ENCODE measurements at regions not wholly inside any gene's neighbourhood (a gene's known extent, or its start where the extent isn't known, plus 50 kb on each side); places are given as distances from the start of the nearest gene placed in this dataset.

DNA sequence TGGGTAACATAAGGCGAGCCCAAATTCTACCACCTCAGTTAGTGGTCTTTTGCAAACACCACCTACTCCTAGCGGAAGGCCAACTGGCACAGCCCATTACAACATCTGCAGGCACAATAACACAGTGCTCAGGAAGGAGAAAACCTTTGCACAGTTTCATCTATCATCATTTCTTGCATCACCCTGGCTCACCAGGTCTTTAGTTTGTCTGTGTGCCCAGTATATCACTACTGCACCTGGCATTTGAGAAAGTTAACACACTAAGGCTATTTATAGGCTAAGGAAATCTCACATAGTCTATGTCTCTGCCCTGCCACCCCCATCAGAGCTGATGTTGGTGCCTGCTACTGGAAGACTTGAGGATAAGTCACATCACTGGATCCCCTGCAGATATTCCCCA, 484.0 kb downstream of the SATB2 start:
- Histone ChIP-seq H3K4me1 (ENCODE audit: low read depth) (no peaks in the 10 kb centered on the region), H3K4me3 (no peak overlapping the region), H3K36me3 (no peaks in the 10 kb centered on the region), H3K27ac (no peak overlapping the region), H3K9me3 (ENCODE audit: low read depth) (no peaks in the 10 kb centered on the region), H3K27me3 (no peaks in the 10 kb centered on the region)
- no peak for DNase-seq (ENCODE audit: low read depth in 1 of 2, low spot score in 1 of 2)
- TF ChIP-seq, protein P1, sequence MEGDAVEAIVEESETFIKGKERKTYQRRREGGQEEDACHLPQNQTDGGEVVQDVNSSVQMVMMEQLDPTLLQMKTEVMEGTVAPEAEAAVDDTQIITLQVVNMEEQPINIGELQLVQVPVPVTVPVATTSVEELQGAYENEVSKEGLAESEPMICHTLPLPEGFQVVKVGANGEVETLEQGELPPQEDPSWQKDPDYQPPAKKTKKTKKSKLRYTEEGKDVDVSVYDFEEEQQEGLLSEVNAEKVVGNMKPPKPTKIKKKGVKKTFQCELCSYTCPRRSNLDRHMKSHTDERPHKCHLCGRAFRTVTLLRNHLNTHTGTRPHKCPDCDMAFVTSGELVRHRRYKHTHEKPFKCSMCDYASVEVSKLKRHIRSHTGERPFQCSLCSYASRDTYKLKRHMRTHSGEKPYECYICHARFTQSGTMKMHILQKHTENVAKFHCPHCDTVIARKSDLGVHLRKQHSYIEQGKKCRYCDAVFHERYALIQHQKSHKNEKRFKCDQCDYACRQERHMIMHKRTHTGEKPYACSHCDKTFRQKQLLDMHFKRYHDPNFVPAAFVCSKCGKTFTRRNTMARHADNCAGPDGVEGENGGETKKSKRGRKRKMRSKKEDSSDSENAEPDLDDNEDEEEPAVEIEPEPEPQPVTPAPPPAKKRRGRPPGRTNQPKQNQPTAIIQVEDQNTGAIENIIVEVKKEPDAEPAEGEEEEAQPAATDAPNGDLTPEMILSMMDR (IDR thresholded peaks at IDR 0.05; ENCODE audit: low read depth, low read length) = no peak

DNA sequence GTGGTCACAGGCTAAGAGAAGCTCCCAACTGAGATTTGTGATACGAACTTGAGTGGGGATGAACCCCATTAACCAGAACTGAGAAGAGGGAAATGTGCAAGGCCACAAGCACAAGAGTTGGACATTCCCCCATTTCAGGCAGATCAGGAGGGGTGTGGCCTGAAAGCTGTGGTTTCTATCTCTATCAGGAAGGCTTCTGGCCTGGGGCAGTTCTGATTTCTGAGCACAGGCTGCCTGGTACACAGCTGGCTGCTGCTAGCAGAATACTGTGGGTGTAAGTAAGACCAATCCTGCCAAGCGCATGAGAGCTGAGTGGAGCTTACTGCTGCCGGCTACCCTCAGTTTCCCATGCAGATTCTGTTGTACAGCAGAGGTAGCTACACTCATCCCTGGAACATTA, 484.6 kb downstream of the SATB2 start:
- no peak overlapping the region for H3K27ac ChIP-seq
- no peaks in the 10 kb centered on the region for H3K36me3 ChIP-seq
- no peaks in the 10 kb centered on the region for H3K9me3 ChIP-seq (ENCODE audit: low read depth)
- no peak overlapping the region for H3K4me3 ChIP-seq
- DNase-seq (ENCODE audit: low read depth in 1 of 2, low spot score in 1 of 2) = no peak
- H3K27me3 ChIP-seq = no peaks in the 10 kb centered on the region
- TF ChIP-seq, protein P1 (IDR thresholded peaks at IDR 0.05; ENCODE audit: low read depth, low read length) = no peak
- no peaks in the 10 kb centered on the region for H3K4me1 ChIP-seq (ENCODE audit: low read depth)

DNA sequence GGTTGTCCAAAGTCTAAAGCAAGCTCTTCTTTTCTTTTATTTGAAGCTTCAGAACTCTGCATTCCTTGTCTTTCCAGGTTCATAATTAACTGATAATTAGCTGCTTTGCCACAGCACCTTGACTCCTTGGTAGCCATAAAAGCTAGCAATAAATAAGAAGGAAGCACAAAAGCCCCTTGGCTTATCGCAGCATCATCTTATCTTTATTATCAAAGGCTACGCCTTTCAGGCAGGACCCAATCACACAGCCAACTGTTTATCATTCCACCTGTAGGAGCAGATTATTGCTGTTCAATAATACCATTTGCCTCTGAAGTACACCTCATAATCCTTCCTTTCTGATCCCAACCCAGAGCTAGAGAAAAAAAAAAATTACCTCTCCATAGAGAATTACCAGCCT, 489.2 kb downstream of the SATB2 start:
- Histone ChIP-seq H3K36me3 (no peaks in the 10 kb centered on the region), H3K27ac (no peak overlapping the region), H3K27me3 (no peaks in the 10 kb centered on the region), H3K9me3 (ENCODE audit: low read depth) (no peaks in the 10 kb centered on the region), H3K4me3 (no peak overlapping the region), H3K4me1 (ENCODE audit: low read depth) (no peaks in the 10 kb centered on the region)
- TF ChIP-seq, protein P1 (IDR thresholded peaks at IDR 0.05; ENCODE audit: low read depth, low read length) = no peak
- no peak for DNase-seq (ENCODE audit: low read depth in 1 of 2, low spot score in 1 of 2)

DNA sequence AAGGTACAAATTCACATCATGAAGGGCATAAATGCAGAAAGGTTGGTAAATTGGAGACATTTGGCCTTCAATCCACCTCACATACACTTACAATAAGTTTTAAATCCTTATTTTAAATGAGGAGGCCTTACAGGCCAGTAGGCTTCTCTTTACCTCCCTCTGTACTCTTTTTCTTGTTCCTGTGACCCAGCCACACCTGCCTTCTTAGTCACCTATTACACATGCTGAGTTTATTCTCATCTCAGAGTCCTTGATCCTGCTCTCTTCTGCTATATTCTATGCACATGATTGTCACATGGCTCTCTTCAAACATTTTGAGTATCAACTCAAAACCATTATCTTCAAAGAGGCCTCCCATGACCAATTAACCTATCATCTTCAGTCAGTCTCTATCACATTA, 491.5 kb downstream of the SATB2 start:
- Histone ChIP-seq H3K4me1 (ENCODE audit: low read depth) (no peaks in the 10 kb centered on the region), H3K27me3 (no peaks in the 10 kb centered on the region), H3K9me3 (ENCODE audit: low read depth) (no peaks in the 10 kb centered on the region), H3K4me3 (no peak overlapping the region), H3K36me3 (no peaks in the 10 kb centered on the region), H3K27ac (no peak overlapping the region)
- no peak for DNase-seq (ENCODE audit: low read depth in 1 of 2, low spot score in 1 of 2)
- TF ChIP-seq, protein P1 (IDR thresholded peaks at IDR 0.05; ENCODE audit: low read depth, low read length) = no peak

DNA sequence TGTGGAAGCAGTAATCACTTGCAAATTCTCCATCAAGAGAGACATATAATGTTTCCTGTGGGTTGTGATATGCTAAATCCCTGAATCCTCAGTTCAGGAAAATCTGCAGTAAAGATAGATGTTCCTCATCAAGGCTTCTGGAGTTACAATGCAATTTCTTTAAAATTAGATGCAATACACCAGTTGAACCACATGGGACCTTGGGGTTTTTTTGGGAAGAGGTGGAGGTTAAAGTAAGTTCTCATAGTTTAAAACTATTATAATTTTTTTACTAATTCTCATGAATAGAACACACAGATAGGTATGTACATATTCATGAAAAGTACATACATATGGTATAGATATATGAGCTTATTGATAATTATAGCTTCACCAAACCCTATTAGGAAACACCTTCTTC, 496.2 kb downstream of the SATB2 start:
- no peaks in the 10 kb centered on the region for H3K4me1 ChIP-seq (ENCODE audit: low read depth)
- no peaks in the 10 kb centered on the region for H3K9me3 ChIP-seq (ENCODE audit: low read depth)
- H3K27me3 ChIP-seq = no peaks in the 10 kb centered on the region
- TF ChIP-seq, protein P1 (IDR thresholded peaks at IDR 0.05; ENCODE audit: low read depth, low read length) = no peak
- no peak overlapping the region for H3K27ac ChIP-seq
- H3K36me3 ChIP-seq = no peaks in the 10 kb centered on the region
- no peak overlapping the region for H3K4me3 ChIP-seq
- DNase-seq (ENCODE audit: low read depth in 1 of 2, low spot score in 1 of 2) = no peak

DNA sequence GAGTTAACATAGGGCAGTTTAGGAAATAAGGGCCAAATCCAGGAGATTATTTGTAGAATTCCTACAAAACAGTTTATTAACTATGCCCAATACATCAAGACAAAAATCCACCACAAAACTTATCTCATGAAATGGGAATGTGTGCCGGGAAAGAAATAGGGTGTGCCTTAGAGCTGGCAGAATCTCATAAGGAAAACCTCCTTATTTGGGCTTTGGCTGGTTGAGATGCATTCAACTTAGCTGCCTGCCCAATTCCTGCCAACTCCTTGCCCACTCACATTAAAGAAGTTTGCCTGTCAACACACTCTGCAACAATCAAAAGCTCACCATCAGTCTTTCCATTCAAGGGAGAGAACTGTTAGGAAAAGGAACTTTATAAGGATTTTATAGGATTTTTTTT, 500.6 kb downstream of the SATB2 start:
- Histone ChIP-seq H3K4me1 (ENCODE audit: low read depth) (no peaks in the 10 kb centered on the region), H3K27me3 (no peaks in the 10 kb centered on the region)
- no peak for DNase-seq (ENCODE audit: low read depth in 1 of 2, low spot score in 1 of 2)

More for the DNA sequence above, 500.6 kb downstream of the SATB2 start:
- no peaks in the 10 kb centered on the region for H3K36me3 ChIP-seq
- H3K9me3 ChIP-seq (ENCODE audit: low read depth) = no peaks in the 10 kb centered on the region
- no peak overlapping the region for H3K27ac ChIP-seq
- TF ChIP-seq, protein P1 (IDR thresholded peaks at IDR 0.05; ENCODE audit: low read depth, low read length) = no peak
- no peak overlapping the region for H3K4me3 ChIP-seq

Data from cardiac muscle cell (in vitro differentiated cells and primary cell).